Fibroblast of villous mesenchyme (primary cell): ENCODE measurements at regions not wholly inside any gene's neighbourhood (a gene's known extent, or its start where the extent isn't known, plus 50 kb on each side); places are given as distances from the start of the nearest gene placed in this dataset.
A peak's percentile ranks its signal among the peaks of the same experiment; 100 is the strongest.

Experiments used
- DNase-seq: peaks from one replicate; pipeline ENCODE4 v3.0.0-alpha.2; 2010; ENCODE audit warnings: low read depth
- H3K4me3 ChIP-seq: 2 replicates; pipeline ENCODE4 v1.5.1; 2011; ENCODE audit warnings: low read depth, mild to moderate bottlenecking, low read length
- TF ChIP-seq, protein P1 (sequence below): IDR thresholded peaks from 2 replicates; pipeline ENCODE4 v1.5.1; 2012; ENCODE audit warnings: low read depth, mild to moderate bottlenecking, low read length; ENCODE audit not compliant: insufficient read depth

- H3K4me3 ChIP-seq = no peak overlapping the region
- DNase-seq = peak; percentile 79
- TF ChIP-seq, protein P1, sequence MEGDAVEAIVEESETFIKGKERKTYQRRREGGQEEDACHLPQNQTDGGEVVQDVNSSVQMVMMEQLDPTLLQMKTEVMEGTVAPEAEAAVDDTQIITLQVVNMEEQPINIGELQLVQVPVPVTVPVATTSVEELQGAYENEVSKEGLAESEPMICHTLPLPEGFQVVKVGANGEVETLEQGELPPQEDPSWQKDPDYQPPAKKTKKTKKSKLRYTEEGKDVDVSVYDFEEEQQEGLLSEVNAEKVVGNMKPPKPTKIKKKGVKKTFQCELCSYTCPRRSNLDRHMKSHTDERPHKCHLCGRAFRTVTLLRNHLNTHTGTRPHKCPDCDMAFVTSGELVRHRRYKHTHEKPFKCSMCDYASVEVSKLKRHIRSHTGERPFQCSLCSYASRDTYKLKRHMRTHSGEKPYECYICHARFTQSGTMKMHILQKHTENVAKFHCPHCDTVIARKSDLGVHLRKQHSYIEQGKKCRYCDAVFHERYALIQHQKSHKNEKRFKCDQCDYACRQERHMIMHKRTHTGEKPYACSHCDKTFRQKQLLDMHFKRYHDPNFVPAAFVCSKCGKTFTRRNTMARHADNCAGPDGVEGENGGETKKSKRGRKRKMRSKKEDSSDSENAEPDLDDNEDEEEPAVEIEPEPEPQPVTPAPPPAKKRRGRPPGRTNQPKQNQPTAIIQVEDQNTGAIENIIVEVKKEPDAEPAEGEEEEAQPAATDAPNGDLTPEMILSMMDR = no peak
Measured at GRCh38 chr1:59062743-59063142, 234.2 kb upstream of the FGGY start.

GRCh38 chr1:59063501-59063900 lies 233.4 kb upstream of the FGGY start:
- no peak overlapping the region for H3K4me3 ChIP-seq
- no peak for DNase-seq
- TF ChIP-seq, protein P1 = no peak

- H3K4me3 ChIP-seq = no peak overlapping the region
- TF ChIP-seq, protein P1 = no peak
- DNase-seq = no peak
Measured at GRCh38 chr1:59064592-59064991, 232.3 kb upstream of the FGGY start.

GRCh38 chr1:59066236-59066635 lies 230.7 kb upstream of the FGGY start:
- TF ChIP-seq, protein P1 = no peak
- no peak for DNase-seq
- H3K4me3 ChIP-seq = no peak overlapping the region

DNA sequence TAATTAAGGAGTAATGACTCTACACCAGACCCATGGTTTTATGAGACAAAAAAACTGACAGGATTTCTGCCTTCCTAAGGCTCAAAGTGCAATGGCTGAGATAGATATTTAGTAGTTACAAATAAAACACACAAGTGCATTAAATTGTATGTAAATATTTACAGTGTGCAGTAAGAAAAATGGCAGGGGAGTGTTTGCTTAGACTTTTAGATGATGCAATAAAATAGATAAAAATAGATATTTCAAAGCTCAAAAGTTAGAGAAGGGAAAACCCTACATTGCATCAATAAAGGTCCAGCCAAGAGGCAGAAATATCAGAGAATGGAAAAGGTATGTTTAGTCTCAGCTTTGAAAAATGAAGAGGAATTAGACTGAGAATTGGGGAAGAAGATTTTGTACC lies 226.3 kb upstream of the FGGY start:
- no peak overlapping the region for H3K4me3 ChIP-seq
- DNase-seq = peak; percentile 48
- TF ChIP-seq, protein P1 = no peak

- TF ChIP-seq, protein P1 = no peak
- DNase-seq = no peak
- H3K4me3 ChIP-seq = no peak overlapping the region
Measured at GRCh38 chr1:59071289-59071688, 225.6 kb upstream of the FGGY start.

DNA sequence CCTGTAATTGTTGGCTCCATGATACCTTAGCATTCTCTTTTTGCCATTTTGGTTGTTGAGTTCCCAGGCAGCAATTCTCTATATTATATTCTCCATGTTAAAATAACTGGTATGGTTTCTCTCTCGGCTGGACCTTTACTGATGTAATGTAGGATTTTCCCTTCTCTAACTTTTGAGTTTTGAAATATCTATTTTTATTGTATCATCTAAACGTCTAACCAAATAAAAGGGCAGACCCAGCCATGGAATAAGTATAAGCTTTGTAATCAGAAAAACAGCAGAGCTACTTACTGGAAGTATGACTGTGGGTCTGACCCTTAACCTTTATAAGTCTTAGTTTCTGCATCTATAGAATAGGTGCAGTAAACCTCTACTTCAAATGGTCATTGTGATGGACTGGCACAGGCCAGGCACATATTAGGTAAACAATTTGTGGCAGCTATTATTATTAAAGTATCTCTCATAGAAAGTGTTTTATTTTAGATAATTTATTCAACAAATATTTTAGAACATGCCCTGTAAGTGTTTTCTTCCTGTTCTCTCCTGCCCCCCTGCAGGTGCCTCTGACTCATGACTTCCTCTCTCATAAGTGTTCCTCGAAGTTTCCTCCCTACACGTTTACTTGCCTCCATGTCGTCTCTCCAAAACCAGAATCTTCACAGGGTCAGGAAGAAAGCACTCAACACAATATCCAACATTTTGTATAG lies 224.9 kb upstream of the FGGY start:
- TF ChIP-seq, protein P1 = no peak
- DNase-seq = no peak
- no peak overlapping the region for H3K4me3 ChIP-seq
